Central memory CD4-positive, alpha-beta T cell (primary cell): ENCODE measurements at regions not wholly inside any gene's neighbourhood (a gene's known extent, or its start where the extent isn't known, plus 50 kb on each side); places are given as distances from the start of the nearest gene placed in this dataset.

ENCODE experiments used
- DNase-seq: peaks from one replicate; pipeline ENCODE4 v3.0.0; 2022

DNA sequence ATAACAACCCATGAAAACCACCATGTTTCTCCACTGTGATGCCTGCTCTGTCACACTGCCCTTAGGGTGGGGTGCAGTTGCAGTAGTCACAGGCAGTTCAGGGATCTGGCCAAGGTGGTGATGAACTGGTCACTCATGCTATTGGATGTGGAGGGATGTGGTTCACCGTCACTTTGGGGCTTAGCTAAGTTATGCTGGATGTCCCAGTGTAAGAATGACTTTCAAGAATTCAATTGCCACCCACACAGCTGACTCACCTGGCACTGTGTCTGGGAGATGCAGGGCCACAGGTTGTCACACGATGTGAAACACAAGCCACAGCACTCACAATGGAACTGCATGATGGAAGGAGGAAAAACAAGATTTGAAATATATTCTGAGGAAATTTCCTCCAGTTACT, 146.1 kb upstream of the CTNNB1 start:
- DNase-seq = no peak

DNA sequence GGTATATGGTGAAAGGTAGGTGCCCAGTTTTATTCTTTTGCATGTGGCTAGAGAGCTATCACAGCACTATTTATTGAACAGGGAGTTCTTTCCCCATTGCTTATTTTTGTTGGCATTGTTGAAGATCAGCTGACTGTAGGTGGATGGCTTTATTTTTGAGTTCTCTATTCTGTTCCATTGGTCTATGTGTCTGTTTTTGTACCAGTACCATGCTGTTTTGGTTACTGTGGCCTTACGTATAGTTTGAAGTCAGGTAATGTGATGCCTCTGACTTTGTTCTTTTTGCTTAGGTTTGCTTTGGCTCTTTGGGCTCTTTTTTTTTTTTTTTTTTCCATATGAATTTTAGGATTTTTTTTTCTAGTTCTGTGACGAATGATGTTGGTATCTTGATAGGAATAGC, 139.2 kb upstream of the CTNNB1 start:
- no peak for DNase-seq

DNA sequence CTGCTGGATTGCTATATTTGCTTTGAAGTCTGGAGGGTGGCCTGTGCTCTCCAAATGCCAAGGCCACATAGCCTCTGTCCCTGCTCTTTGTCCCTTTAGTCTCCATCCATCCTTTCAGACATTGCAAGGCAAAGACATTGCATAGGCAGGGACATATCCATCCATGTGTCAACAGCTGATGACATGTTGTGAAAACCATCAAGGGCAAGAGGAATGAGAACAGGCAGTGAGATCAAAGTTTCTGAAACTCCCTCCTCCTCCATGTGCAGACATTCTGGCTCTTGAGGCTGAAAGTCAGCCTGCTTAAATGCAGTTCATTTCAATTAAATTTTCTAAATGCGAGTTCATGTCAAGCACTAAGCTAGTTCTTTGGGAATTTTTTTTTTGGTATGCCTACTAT, 135.2 kb upstream of the CTNNB1 start:
- no peak for DNase-seq

DNA sequence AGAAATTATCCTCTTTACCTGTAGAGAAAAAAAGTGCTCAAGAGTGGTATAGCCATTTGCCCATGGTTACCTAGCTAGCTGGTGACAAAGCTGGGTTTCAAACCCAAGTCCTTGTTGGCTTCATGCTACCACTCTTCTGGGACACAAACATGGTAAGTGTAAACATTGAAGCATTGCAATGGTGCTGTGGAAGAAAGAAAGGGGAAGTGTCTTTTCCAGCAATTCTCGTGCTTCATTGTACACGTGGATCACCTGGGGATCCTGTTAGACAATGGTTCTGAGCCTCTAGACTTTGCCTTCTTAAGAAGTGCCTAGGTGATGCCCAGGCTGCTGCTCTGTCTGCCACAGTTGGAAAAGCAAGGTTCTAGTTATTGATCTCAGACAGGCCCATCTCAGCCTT, 134.8 kb upstream of the CTNNB1 start:
- DNase-seq = no peak

DNA sequence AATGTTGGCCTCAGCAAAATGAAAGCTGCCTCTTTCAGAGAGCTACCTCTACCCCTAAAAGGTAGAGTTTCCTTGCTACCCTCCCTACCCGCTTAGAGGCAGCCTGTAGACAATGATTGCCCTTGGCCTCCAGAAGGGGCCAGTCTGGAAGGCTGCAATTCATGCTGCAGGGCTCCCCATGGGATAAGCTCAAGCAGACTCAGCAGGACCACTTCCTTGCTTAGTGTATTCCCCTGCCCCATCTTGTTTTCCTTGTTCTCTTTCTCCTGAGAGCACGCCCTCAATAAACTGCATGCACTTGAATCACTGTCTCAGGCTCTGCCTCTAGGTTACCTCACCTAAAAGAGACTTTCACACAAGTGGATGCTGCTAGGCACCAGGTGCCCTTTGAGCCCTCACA, 134.0 kb upstream of the CTNNB1 start:
- no peak for DNase-seq

DNA sequence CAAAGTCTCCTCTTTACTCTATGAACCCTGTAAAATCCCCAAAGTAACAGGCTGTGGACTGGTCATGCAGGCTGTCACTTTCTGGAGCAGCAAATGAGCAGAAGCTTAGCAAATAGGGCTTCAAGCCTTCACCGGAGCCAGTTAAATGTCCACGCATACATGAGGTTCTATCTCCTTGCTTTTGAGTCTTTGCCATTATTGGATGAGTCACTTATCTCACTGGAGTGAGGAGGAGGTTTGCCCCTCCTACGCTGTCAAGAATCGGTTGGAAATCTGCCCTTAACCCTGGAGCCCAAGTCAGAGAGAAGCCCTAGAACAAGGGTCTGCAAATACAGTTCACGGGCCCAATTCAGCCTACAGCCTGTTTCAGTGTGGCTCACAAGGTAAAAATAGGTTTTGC, 126.1 kb upstream of the CTNNB1 start:
- DNase-seq = no peak

DNA sequence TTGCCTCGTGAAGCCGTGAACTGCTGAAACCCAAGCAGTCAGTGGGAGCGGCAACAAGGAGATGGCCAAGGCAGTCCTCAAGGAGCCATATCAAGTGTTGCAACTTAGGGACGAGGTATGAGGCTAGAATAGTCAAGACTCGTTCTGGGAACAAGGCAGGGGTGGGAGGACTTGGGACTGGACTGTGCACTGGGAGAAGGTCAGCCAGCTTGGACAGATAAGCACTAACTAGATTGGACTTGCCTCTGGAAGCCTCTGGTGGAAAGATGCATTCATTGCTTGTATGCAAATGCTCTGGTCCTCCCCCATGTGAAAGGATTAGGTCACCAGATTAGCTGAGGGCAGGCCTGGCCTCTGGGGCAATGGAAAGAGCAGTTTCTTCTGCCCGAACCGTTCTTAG, 123.3 kb upstream of the CTNNB1 start:
- DNase-seq = no peak

DNA sequence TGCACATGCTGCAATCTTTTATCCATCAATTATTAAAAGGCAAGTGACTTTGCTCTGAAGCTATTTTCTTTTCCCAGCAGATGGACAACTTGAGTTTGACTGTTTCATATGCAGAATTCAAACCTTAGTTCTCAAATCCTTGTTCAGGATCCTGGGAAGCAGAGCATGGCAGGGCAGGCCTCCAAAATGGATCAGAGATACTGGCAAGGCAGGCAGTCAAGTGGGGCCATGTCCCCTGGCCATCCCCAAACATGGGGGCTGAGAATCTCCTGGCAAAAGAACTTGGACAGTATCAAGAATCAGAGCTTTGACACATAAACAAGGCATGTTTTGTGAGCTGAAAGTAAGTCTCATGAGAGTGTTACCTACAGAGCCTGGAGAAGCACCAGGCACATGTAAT, 122.9 kb upstream of the CTNNB1 start:
- no peak for DNase-seq

DNA sequence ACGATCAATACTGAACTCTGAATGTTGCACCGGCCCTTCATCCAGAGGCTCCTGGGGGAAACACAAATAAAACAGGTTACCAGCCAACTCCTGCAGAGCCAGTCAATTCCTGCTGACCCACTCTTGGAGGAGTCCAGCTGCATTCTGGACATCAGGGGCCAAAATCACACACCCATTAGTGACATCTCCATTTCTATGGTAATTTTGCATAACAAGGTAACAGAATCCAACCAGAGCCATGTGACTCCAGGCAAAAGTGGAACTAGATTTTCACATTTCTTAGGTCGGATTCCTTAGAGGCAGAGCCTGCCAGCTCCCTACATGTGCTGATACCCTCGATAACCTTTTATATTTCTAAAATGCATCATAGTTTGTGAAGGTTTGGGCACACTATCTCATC, 119.2 kb upstream of the CTNNB1 start:
- no peak for DNase-seq

DNA sequence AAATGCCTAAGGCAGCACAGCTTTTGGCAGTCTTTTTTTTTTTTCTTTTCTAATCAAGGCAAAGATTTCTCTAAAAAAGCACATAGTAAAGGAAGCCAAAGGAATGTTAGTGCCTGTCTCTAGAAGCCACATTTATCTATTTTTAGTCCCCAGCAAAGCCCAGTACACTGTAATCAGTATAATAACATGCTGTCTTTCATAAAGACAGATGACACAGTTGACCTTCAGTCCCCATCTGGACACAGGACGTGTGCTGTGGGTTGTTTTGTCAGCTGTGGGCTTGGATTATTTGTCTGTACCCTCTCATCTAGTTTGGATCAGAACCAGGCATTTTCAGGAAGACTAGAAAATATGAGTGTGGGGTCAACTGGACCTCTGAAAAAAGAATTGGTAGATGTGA, 110.4 kb upstream of the CTNNB1 start:
- no peak for DNase-seq

DNA sequence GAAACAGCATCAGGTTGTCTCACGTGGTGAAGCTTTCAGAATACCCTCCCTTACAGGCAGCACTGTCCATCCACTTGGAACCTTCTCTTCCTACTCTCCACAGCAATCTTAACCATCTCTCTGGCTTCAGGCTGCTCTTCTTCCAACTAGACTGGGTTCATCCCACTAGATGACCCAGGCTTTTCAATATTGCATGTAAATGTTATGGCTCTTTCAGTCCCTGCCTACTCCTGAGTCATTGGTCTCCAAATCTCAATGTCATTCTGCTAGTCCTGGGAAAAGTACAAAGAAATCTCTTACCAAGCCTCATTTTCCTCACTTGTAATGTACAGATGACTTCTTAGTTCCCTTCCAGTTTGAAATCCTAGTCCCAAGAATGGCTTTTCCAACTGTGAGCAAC, 109.7 kb upstream of the CTNNB1 start:
- DNase-seq = no peak

DNA sequence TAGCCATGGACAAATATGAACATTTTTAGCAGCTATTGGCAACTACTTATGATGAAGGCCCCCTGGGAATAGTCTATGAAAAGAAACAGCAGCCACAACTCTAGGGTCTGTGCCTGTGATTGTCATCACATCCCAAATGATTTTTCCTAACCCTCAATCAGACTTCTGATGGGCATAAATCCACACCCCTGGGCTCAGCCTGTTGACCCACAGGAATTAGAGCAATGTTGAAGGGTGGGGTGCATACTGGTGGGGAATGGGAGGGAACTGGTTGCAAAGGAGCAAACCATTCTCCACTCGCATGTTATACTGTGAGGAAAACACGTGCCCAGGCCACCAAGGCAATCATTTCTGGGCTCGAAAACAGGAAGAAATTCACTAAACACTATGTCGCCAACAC, 106.5 kb upstream of the CTNNB1 start:
- DNase-seq = no peak

DNA sequence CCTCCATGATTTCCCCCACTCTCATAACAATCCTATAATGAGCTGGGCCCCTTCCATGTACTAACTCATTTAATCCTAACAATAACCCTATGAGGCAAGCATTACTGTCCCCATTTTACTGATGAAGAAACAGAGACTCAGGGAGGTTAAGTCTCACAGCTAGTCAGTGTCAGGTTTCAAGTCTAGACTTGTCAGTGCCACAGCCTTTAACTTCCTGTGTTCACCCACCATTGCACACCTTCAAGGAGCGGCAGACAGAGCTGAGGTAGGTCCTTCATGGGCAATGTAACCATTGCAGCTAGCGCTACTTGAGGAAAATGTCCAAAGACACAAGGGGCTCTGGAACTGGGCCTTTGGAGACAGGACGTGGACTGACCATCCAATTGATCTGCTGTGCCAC, 105.8 kb upstream of the CTNNB1 start:
- no peak for DNase-seq

DNA sequence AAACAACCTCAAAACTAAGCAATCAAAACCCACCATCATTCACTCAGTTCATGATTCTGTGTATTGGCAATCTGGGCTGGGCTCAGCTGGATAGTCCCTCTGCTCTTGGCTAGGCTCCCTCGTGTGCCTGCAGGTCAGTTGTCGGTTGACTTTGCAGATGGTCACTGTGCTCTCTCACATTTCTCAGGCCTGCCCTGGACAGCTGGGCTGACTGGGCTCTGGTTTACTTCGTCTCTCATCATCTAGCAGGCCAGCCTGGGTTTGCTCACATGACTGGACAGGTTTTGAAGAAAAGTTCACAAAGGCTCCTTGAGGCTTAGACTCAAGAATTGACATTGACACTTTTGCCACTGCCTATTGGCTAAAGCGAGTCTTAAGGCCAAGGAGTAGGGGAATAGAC, 105.0 kb upstream of the CTNNB1 start:
- no peak for DNase-seq

DNA sequence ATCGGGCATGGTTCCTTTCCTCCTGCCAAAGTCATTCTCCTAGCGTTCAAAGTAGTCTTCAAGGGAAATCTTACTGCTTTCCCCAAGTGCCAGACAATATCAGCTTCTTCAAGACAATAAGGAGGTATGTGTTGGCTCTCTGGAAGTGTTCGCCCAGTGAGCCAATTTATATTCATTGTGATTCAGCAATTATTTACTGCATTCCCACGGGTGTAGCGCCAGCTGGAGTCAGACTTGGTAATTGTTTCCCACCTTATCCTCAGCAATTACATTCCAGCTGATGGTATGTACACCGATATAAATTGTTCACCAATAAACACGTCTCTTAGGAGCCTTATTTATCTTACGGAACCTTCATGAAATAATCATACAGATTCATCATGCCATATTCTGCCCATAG, 103.6 kb upstream of the CTNNB1 start:
- DNase-seq = no peak

DNA sequence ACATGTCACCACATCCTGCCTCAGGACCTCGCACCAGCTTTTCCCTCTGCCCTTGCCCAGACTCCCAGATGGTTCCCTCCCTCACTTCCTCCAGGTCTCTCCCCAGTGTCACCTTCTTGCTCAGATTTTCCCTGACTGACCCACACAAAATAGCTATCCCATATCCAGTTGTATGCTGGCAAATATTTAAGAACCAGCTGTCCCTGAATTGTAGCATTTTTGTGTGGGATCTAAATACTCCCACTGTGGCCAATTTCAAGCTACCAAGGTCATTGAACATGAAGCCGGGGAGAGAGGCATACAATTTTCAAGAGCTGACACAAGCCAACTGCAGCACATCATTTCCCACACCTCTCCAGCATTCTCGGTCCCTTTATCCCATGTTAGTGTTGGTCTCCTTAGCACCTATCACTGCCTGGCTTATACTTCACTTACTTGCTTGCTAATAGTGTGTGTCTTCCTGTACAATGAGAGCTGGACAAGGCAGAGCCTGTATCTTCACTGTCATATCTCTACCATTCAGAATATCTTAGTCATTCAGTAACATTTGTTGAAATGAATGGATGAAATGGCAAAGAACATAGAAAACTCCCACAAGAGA, 101.3 kb upstream of the CTNNB1 start:
- DNase-seq = no peak

DNA sequence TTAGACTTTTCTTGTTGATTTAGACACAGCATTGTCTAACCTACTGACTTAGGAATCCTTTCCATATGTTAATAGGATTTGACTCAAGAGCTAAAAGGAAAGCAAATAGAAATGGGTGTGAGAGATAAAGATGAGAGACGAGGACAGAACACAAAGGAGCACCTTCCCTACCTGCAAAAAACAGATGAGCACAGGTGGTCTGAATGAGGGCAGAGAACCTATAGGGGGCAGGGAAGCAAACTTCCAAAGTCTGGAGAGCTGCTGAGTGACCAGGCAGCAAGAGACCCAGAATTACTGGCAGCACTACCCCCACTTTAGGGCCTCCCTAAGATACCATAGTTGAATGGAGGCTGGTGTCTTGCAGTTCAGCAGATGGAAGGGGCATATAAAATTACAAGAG, 98.1 kb upstream of the CTNNB1 start:
- DNase-seq = no peak

DNA sequence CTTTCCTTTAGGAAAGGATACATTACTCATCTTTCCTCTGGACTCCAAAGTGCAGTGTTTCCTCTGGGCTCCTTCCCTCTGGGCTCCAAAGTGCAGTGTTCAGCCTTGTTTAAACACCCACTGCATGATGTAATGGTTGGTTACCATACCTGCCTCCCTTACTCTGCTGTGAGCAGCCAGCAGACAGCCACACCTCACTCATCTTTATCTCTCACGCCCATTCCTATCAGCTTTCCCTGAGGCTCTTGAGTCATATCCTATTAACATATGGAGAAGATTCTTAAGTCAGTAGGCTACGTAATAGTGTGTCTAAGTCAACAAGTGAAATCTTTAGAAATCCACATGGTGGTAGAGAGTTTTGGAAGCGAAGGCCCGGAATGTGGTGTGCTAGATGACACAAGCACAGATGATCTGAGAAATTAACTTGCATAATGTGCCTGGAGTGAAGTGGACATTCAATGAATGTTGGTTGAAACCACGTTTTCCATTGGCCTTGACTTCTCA, 97.2 kb upstream of the CTNNB1 start:
- no peak for DNase-seq

DNA sequence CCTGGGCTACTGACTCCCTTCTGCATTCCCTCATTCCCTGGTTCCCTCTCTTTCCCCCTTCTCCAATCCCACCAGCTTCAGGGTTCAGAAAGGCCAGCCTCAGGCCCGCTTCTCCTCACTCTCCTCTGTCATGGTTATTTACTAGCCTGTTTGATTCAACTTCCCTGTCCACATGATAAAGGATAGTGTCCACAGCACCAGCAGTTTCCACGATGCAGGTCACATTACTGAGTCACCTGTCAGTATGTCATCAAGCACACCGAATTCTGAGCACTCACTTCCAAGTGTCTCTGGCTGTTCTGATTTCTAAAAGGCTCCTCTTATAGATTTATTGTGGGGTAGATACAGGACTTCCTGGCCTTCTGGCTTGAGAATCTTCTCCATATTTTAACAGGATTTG, 96.6 kb upstream of the CTNNB1 start:
- DNase-seq = no peak

DNA sequence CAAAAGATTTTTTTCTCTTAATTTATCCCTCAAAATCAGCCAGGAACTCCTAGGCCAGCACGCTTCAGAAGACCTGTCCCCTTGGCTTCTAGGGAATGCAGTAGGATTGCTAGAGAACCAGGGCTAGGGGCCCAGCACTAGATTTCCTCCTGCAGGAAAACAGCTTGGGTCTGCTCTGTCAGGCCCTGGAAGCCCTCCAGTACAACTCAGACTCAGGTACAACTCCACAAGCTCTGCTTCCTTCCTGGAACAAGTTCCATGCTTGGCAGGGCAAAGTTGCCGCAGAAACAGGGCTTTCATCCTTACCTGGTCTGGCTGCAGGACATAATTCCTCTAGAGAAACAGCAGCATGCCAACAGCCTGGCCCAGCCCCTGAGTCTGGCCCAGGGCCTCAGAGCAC, 96.1 kb upstream of the CTNNB1 start:
- no peak for DNase-seq

DNA sequence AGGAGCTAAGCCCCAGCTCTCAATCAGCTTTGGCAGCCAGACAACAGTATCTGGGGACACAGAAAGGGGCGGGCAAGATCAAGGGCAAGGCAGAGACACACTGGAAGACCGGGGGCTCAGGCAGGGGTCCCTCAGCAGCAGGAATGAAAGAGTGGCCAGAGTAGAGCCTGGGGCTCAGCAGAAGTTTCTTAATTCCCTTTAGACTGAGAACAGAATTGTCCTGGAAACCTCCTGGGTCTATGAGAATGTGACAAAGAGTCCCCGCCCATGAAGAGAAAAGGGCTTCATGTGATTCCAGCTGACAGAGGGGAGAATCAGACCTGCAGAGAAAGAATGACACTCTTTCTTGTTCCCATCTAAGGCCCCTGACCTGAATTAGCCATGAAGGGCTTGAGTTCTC, 95.2 kb upstream of the CTNNB1 start:
- no peak for DNase-seq

DNA sequence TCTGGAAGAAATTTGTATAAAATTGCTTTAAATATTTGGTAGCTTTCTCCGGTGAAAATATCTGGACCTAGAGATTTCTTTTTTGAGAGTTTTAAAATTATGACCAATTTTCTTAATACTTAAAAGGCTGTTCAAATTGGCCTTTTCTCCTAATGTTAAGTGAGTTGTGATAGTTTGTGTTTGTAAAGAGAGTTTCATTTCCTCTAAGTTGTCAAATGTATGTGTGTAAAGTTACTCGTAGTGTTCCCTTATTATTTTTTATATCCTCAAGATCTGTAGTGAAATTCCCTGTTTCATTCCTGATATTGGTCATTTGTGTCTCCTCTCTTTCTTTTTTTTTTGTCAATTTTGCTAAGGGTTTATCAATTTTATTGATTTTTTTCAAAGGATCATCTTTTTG, 92.6 kb upstream of the CTNNB1 start:
- no peak for DNase-seq

DNA sequence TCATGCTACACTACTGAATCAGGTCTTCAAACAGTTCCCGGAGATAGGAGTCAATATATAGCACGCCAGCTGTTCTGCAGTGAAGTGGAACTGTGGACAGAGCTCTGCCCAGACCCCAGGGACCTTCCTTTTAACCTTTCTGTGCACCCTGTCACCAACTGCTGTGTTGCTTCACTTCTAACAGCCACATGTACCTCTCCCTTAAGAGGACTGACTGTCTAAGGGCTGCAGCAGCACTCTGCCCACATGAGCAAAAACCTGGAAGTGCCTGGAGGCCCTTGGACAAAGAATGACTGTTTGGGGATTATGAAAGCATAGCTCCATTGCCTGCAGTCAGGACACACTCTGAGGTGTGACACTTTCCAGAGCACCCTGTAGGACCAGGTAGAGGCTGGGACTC, 88.3 kb upstream of the CTNNB1 start:
- DNase-seq = no peak

DNA sequence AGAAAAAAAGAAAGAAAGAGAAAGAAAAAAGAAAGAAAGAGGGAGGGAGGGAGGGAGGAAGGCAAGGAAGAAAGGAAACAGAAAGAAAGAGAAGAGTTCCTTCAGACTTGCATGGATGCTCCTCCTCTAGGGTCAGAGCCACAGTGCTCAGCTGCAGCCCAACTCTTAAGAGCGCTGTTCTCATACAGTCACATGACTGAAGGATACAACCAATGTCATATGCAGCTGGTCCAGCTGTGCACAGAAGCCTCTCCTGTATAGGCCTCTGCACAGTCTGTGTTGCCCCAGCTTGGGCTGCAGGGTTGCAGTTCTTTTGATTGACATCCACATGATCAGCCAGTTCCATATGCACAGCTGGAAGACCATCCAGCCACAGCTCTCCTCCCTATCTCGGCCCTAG, 86.8 kb upstream of the CTNNB1 start:
- DNase-seq = no peak

DNA sequence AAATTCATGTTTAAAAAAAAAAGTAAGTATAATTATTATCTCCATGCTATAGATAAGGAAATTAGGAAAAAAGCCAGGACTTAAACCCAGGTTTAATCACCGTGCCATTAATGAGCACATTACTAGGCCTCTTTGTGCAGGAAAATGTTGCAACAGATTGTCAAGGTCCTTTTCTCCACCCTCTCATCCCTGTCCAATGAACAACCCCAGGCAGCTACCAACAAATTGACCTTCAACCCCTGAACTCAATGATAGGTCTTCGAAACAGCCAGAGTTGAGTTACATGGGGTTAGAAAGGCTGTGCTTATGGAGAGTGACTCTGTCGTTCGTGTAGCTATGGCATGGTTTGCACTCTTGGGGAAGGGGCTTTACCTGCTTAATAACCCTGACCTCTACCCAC, 84.2 kb upstream of the CTNNB1 start:
- DNase-seq = no peak

DNA sequence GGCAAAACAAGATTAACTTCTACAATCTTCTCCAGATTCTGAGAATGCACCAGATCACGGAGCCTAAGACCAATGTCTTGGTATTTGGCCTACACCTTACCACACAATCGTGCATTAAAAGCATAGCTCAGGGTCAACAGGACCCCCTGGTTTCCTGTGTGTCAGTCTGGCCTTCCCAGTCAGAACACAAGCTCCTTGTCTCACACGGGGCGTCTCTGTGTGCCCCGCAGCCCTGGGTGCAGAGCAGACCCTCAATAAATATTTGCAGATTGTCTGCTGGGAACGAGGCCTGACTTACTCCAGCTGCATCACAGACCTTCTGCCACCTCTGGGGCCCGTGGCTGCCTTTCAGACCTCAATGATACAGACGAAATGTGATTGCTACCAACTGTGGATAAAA, 82.5 kb upstream of the CTNNB1 start:
- DNase-seq = no peak
